CD14-positive monocyte (primary cell): ENCODE measurements at regions not wholly inside any gene's neighbourhood (a gene's known extent, or its start where the extent isn't known, plus 50 kb on each side); places are given as distances from the start of the nearest gene placed in this dataset.

Experiments
- DNase-seq, 3 donors: peaks; one replicate each; pipeline ENCODE4 v3.0.0-alpha.2; 2011 to 2022
- H2AFZ ChIP-seq: 2 replicates; pipeline ENCODE4 v1.6.0; 2012; ENCODE audit warnings: mild to moderate bottlenecking, low read depth, low read length, inconsistent platforms; ENCODE audit not compliant: insufficient read depth, poor library complexity, severe bottlenecking
- H3K27ac ChIP-seq, 2 donors: 1 replicate in 1 of 2; 2 replicates in 1 of 2; pipeline ENCODE4 v1.5.1; 2012 to 2013; ENCODE audit warnings: low read length in 2 of 2, control low read depth in 1 of 2, inconsistent platforms in 1 of 2, low read depth in 1 of 2, mild to moderate bottlenecking in 1 of 2
- H3K27me3 ChIP-seq, 2 donors: one replicate each; pipeline versions ENCODE4 v1.6.0 to v1.6.1; 2011 to 2013; ENCODE audit warnings: low read length in 2 of 2; ENCODE audit not compliant: control insufficient read depth in 2 of 2, insufficient read depth in 2 of 2
- H3K36me3 ChIP-seq, 2 donors: replicated peaks in 1 of 2; 1 replicate in 1 of 2; 2 replicates in 1 of 2; pipeline versions ENCODE4 v1.5.1 to v1.6.1; 2012 to 2013; ENCODE audit warnings: low read length in 2 of 2, control low read depth in 1 of 2, inconsistent platforms in 1 of 2, mild to moderate bottlenecking in 1 of 2; ENCODE audit not compliant: insufficient read depth in 2 of 2, control insufficient read depth in 1 of 2
- H3K4me1 ChIP-seq, 2 donors: 1 replicate in 1 of 2; 2 replicates in 1 of 2; pipeline versions ENCODE4 v1.5.1 to v1.6.1; 2012 to 2013; ENCODE audit warnings: low read length in 2 of 2, control low read depth in 1 of 2, inconsistent platforms in 1 of 2, mild to moderate bottlenecking in 1 of 2, moderate library complexity in 1 of 2; ENCODE audit not compliant: insufficient read depth in 2 of 2, control insufficient read depth in 1 of 2
- H3K4me2 ChIP-seq: replicated peaks from 2 replicates; pipeline ENCODE3; 2012; ENCODE audit warnings: low read length, moderate library complexity, mild to moderate bottlenecking; ENCODE audit not compliant: poor library complexity, severe bottlenecking; ENCODE audit errors: extremely low read depth
- H3K4me3 ChIP-seq, 3 experiments: fragments of 200-600 bp in 1 of 3; sonication (generic) in 1 of 3; replicated peaks in 1 of 3; 1 replicate in 2 of 3; 2 replicates in 1 of 3; pipeline ENCODE4 v1.5.1; 2011 to 2013; ENCODE audit warnings: low read length in 3 of 3, mild to moderate bottlenecking in 3 of 3, control low read depth in 2 of 3, low read depth in 2 of 3, inconsistent platforms in 1 of 3, moderate library complexity in 1 of 3
- H3K79me2 ChIP-seq: 2 replicates; pipeline ENCODE4 v1.6.0; 2012; ENCODE audit warnings: mild to moderate bottlenecking, control low read depth, inconsistent platforms, low read length, moderate library complexity; ENCODE audit not compliant: insufficient read depth
- H3K9ac ChIP-seq: 2 replicates; pipeline ENCODE4 v1.6.0; 2017; ENCODE audit warnings: low read length, mild to moderate bottlenecking; ENCODE audit not compliant: insufficient read depth, poor library complexity, severe bottlenecking
- H3K9me3 ChIP-seq, 2 donors: replicated peaks in 1 of 2; 1 replicate in 1 of 2; 2 replicates in 1 of 2; pipeline versions ENCODE4 v1.5.1 to v1.6.1; 2012 to 2013; ENCODE audit warnings: low read length in 2 of 2, control low read depth in 1 of 2; ENCODE audit not compliant: control insufficient read depth in 1 of 2, insufficient read depth in 1 of 2
- H4K20me1 ChIP-seq: 2 replicates; pipeline ENCODE4 v1.6.0; 2012; ENCODE audit warnings: mild to moderate bottlenecking, low read length, control low read depth, moderate library complexity; ENCODE audit not compliant: insufficient read depth
- H3K27ac Mint-ChIP-seq, 7 donors: one replicate each; pipeline ENCODE4 v1.8.0; 2020; ENCODE audit warnings: mild to moderate bottlenecking in 7 of 7, mixed read lengths in 7 of 7, moderate library complexity in 6 of 7, inconsistent platforms in 2 of 7
- H3K27me3 Mint-ChIP-seq, 3 donors: one replicate each; pipeline ENCODE4 v1.8.0; 2021 to 2022; ENCODE audit warnings: low read depth in 3 of 3, mild to moderate bottlenecking in 3 of 3, mixed read lengths in 3 of 3, moderate library complexity in 3 of 3, inconsistent platforms in 1 of 3
- H3K36me3 Mint-ChIP-seq, 2 donors: one replicate each; pipeline ENCODE4 v1.8.0; 2020; ENCODE audit warnings: mixed read lengths in 2 of 2, inconsistent platforms in 1 of 2, mild to moderate bottlenecking in 1 of 2
- H3K4me1 Mint-ChIP-seq: one replicate; pipeline ENCODE4 v1.8.0; 2020; ENCODE audit warnings: mild to moderate bottlenecking, mixed read lengths
- H3K4me3 Mint-ChIP-seq, 2 donors: one replicate each; pipeline ENCODE4 v1.8.0; 2020; ENCODE audit warnings: mild to moderate bottlenecking in 2 of 2, mixed read lengths in 2 of 2, moderate library complexity in 1 of 2
- H3K9me3 Mint-ChIP-seq, 7 donors: one replicate each; pipeline ENCODE4 v1.8.0; 2020 to 2022; ENCODE audit warnings: mixed read lengths in 7 of 7, mild to moderate bottlenecking in 6 of 7, moderate library complexity in 6 of 7, inconsistent platforms in 2 of 7
- CTCF ChIP-seq: fragments of 200-600 bp; IDR thresholded peaks from one replicate; pipeline ENCODE4 v1.8.0; 2022; ENCODE audit warnings: antibody characterized with exemption, mild to moderate bottlenecking
- WGBS: methylation state at CpG from one replicate; pipeline ENCODE4 v1.1.5; 2013; ENCODE audit warnings: missing lambda C conversion rate; ENCODE audit not compliant: insufficient coverage; 5-methylcytosine and 5-hydroxymethylcytosine counted together
- intact Hi-C, 2 donors: fragments of 100-400 bp; cut with micrococcal nuclease; formaldehyde crosslinking; loops; one replicate each; pipeline versions ENCODE4 v1.15.0 to v1.15.1; 2023

DNA sequence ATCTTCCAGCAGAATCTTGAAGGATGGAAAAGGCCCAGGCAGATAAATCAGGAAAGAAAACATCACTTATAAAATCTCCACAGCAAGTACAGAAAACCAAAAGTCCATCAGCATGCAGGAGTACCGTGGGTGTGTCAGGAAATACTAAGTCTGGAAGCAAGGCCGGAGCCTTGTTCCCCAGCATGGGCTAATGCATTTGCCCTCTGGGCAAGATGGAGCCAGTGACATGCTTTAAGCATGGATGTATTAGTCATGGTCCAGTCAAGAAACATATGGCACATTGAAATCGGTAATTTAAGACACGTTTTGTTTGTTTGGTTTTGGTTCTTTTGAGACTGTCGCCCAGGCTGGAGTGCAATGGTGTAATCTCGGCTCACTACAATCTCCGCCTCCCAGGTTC is 506.0 kb upstream of the JARID2 start:
- Mint-ChIP-seq H3K4me3 (no peak overlapping the region), H3K36me3 (peaks cover 19 to 20% of the 10 kb centered on the region in 2 donors), H3K27me3 (peaks cover 0 to 4% (median 0%) of the 10 kb centered on the region in 3 donors), H3K27ac (peak overlapping the region in 6 of 7 donors; percentile 96 to 99 (median 98)), H3K4me1 (peaks cover 81% of the 10 kb centered on the region), H3K9me3 (peaks cover 0 to 5% (median 1%) of the 10 kb centered on the region in 7 donors)
- Histone ChIP-seq H2AFZ (no peak overlapping the region), H4K20me1 (no peaks in the 10 kb centered on the region), H3K27ac (peak overlapping the region in 1 of 2 donors; percentile 82), H3K4me1 (peaks cover 52 to 65% of the 10 kb centered on the region in 2 donors), H3K79me2 (no peaks in the 10 kb centered on the region), H3K9me3 (no peaks in the 10 kb centered on the region), H3K4me2 (no peak overlapping the region), H3K9ac (no peak overlapping the region), H3K36me3 (no peaks in the 10 kb centered on the region), H3K4me3 (no peak overlapping the region), H3K27me3 (no peaks in the 10 kb centered on the region)
- TF ChIP-seq CTCF = no peak
- 80% methylated on average over 2 of the region's 7 CpGs for WGBS
- no peak for DNase-seq
- intact Hi-C loops = loop anchor here (5.0 to 10.0 kb wide), 3 partner anchors 137 to 325 kb away; no protein-coding TSS in a partner anchor

- H3K79me2 ChIP-seq = no peaks in the 10 kb centered on the region
- Mint-ChIP-seq H3K4me1 (peaks cover 62% of the 10 kb centered on the region), H3K9me3 (peaks cover 0 to 5% (median 0%) of the 10 kb centered on the region in 7 donors), H3K4me3 (no peak overlapping the region), H3K27ac (peak overlapping the region; percentile 98 to 100 (median 100)), H3K36me3 (peaks cover 11 to 16% of the 10 kb centered on the region in 2 donors), H3K27me3 (peaks cover 0 to 4% (median 0%) of the 10 kb centered on the region in 3 donors)
- no peak overlapping the region for H2AFZ ChIP-seq
- intact Hi-C loops = loop anchor here in 1 of 2 donors (5.0 kb wide), 1 partner anchor 320 kb away; no protein-coding TSS in a partner anchor
- no peak overlapping the region for H3K9ac ChIP-seq
- no peak overlapping the region for H3K4me2 ChIP-seq
- no peak for TF ChIP-seq CTCF
- H3K36me3 ChIP-seq = no peaks in the 10 kb centered on the region
- peak overlapping the region; percentile 97 to 100 for H3K27ac ChIP-seq
- DNase-seq = no peak
- H3K27me3 ChIP-seq = no peaks in the 10 kb centered on the region
- peaks cover 37 to 51% of the 10 kb centered on the region in 2 donors for H3K4me1 ChIP-seq
- no peaks in the 10 kb centered on the region for H4K20me1 ChIP-seq
- H3K4me3 ChIP-seq = no peak overlapping the region
- H3K9me3 ChIP-seq = no peaks in the 10 kb centered on the region
- 100% methylated on average over 1 of the region's 2 CpGs for WGBS
Observed at GRCh38 chr6:14742171-14742570, 503.7 kb upstream of the JARID2 start.
